ENCODE measurements at regions not wholly inside any gene's neighbourhood (a gene's known extent, or its start where the extent isn't known, plus 50 kb on each side); places are given as distances from the start of the nearest gene placed in this dataset.

DNA sequence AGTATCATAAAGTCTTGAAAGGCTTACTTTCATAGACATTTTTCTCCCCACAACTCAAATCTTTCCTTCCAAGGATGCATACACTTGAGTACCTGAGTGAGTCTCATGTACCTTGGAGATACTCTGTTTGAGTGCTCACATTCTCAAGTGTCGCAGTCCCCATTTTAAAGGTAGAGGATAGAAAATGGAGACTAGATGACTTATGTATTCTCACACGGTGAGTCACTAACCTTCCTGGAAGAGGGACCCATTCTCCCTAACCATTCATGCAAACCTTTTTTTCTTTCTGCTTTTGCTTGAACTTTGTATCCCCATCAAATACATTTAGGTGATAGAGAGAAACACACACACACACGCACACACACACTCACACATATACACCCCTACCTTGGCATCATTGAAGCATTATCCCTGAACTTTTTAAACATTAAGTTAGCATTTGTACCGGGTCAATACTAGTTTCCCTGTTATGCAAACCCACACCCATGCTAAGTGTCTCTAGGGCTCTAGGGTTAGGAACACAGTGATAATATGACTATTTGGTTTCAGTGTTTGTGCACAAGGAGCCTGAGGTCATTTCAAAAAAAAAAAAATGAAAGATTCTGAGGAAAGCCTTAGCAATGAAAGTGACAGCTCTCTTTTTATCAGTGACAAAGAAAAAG, 236.2 kb downstream of the IKZF2 start:
- no peaks in the 10 kb centered on the region for H3K27me3 ChIP-seq
- TF ChIP-seq EP300 (IDR thresholded peaks at IDR 0.05) (no peak), POLR2A (IDR thresholded peaks at IDR 0.05) (no peak), POLR2AphosphoS5 (IDR thresholded peaks at IDR 0.05) (no peak)
- TF ChIP-seq, protein P1, sequence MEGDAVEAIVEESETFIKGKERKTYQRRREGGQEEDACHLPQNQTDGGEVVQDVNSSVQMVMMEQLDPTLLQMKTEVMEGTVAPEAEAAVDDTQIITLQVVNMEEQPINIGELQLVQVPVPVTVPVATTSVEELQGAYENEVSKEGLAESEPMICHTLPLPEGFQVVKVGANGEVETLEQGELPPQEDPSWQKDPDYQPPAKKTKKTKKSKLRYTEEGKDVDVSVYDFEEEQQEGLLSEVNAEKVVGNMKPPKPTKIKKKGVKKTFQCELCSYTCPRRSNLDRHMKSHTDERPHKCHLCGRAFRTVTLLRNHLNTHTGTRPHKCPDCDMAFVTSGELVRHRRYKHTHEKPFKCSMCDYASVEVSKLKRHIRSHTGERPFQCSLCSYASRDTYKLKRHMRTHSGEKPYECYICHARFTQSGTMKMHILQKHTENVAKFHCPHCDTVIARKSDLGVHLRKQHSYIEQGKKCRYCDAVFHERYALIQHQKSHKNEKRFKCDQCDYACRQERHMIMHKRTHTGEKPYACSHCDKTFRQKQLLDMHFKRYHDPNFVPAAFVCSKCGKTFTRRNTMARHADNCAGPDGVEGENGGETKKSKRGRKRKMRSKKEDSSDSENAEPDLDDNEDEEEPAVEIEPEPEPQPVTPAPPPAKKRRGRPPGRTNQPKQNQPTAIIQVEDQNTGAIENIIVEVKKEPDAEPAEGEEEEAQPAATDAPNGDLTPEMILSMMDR (IDR thresholded peaks at IDR 0.05): no peak
- ATAC-seq: no peak
- H3K4me1 ChIP-seq: no peaks in the 10 kb centered on the region
- no peaks in the 10 kb centered on the region for H3K36me3 ChIP-seq
- no peak overlapping the region for H3K27ac ChIP-seq
- WGBS, 2 donors (ENCODE audit: low coverage in 1 of 2): 68 to 100% methylated on average over 3 to 4 of the region's 4 CpGs
- H3K4me3 ChIP-seq: no peak overlapping the region
- no peaks in the 10 kb centered on the region for H3K9me3 ChIP-seq

DNA sequence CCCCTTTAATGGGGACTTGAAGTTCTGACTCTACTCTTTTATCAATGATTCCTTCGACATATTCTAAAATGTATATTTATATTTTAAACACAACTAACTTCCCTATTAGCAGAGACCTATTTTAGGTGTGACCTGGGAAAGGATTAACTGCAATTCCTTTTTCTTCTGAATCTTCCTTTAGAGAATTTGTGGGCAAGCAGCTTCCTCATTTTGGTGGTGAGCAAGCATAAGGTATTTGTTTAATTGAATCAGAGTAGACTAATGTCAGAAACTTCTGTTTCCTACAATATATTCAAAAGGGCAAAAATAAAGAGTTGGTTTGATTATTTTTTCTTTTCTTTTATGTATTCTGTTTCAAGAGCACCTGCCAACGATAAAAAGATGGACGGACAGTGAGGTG, 237.0 kb downstream of the IKZF2 start:
- Histone ChIP-seq H3K27ac (no peak overlapping the region), H3K4me3 (no peak overlapping the region), H3K4me1 (no peaks in the 10 kb centered on the region), H3K36me3 (no peaks in the 10 kb centered on the region), H3K9me3 (no peaks in the 10 kb centered on the region), H3K27me3 (no peaks in the 10 kb centered on the region)
- 55 to 82% methylated on average over 2 to 3 of the region's 3 CpGs for WGBS, 2 donors (ENCODE audit: low coverage in 1 of 2)
- no peak for ATAC-seq
- TF ChIP-seq, protein P1 (IDR thresholded peaks at IDR 0.05): no peak
- TF ChIP-seq EP300 (IDR thresholded peaks at IDR 0.05) (no peak), POLR2A (IDR thresholded peaks at IDR 0.05) (no peak), POLR2AphosphoS5 (IDR thresholded peaks at IDR 0.05) (no peak)

DNA sequence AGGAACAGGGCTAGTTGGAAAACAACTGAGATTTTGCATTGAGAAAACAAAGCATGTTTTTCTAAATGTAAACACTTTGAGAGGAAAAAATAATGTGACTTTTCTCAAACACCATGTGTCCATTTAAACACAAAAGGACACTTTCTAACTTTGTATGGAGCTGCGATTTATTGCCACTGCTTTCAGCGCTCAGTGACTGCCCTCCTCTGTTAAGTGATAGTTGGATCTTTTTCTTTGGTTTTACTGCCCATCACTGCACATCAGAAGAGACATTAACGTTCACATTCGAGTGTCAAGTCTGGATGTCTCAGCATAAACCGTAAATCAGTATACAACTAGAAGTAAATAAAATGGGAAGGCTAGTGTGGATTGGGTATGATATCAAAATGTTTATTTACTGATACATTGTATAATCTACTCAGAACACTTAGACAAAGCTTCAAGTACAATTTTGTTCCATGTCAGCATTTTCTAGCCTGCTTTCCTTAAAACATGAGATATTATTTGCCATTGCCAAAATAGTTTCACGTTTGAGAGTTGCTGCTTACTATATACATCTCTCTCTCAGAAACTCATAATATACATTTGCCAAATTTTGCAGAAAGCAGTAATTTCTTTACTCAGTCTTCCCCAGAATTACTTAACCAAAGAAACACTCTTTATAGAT, 237.6 kb downstream of the IKZF2 start:
- ATAC-seq: no peak
- Histone ChIP-seq H3K27ac (no peak overlapping the region), H3K36me3 (no peaks in the 10 kb centered on the region), H3K4me3 (no peak overlapping the region), H3K9me3 (no peaks in the 10 kb centered on the region), H3K27me3 (no peaks in the 10 kb centered on the region), H3K4me1 (no peaks in the 10 kb centered on the region)
- 61 to 70% methylated on average over 6 of the region's 6 CpGs for WGBS, 2 donors (ENCODE audit: low coverage in 1 of 2)
- no peak for TF ChIP-seq POLR2AphosphoS5 (IDR thresholded peaks at IDR 0.05)
- TF ChIP-seq, protein P1 (IDR thresholded peaks at IDR 0.05): no peak
- no peak for TF ChIP-seq EP300 (IDR thresholded peaks at IDR 0.05)
- no peak for TF ChIP-seq POLR2A (IDR thresholded peaks at IDR 0.05)

DNA sequence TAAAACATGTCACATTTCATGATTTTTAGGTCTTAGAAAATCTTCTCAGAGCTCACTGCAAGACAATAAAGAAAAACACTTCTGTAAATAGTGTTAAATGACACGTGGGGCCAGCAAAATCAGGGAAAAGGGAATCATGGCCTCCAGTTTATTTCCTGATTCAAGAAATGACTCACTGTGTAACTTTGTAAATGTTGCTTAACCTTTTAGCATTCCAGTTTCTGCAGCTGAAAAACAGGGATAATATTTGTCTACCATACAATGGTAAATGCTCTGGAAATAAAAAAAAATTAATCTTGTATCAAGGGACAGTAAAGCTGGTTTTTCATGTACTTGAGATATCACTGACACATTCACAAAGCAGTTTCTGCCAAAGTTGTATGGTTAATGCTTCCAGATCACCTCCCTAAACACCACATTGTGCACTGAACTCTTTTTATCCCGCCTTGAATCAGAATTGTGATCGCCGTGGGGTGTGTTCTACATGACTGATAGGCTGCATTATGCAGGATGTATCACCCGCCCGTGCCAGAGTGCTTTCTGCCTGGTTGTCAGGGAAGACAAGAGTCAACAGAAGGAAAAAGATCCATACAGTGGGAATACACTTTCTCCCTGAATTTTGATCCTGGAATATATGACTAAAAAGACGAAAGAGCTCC, 238.8 kb downstream of the IKZF2 start:
- Histone ChIP-seq H3K4me3 (no peak overlapping the region), H3K36me3 (no peaks in the 10 kb centered on the region), H3K4me1 (no peaks in the 10 kb centered on the region), H3K27ac (no peak overlapping the region), H3K27me3 (no peaks in the 10 kb centered on the region), H3K9me3 (no peaks in the 10 kb centered on the region)
- ATAC-seq: no peak
- 60 to 66% methylated on average over 5 to 7 of the region's 7 CpGs for WGBS, 2 donors (ENCODE audit: low coverage in 1 of 2)
- TF ChIP-seq, protein P1 (IDR thresholded peaks at IDR 0.05): no peak
- TF ChIP-seq POLR2AphosphoS5 (IDR thresholded peaks at IDR 0.05) (no peak), POLR2A (IDR thresholded peaks at IDR 0.05) (no peak), EP300 (IDR thresholded peaks at IDR 0.05) (no peak)

All from gastroesophageal sphincter (tissue), 4 donors.